GM19452 (cell line): ENCODE measurements at regions not wholly inside any gene's neighbourhood (a gene's known extent, or its start where the extent isn't known, plus 50 kb on each side); places are given as distances from the start of the nearest gene placed in this dataset.
"Not testable (repeated sequence)": the region's sequence is repeated elsewhere in the genome, so short reads cannot be mapped to it uniquely, and the experiment has no call there.

Experiments used
- ATAC-seq: cut with Tn5 transposase; IDR thresholded peaks from one replicate; pipeline ENCODE4 v1.9.1; 2021; ENCODE audit not compliant: unreplicated experiment

DNA sequence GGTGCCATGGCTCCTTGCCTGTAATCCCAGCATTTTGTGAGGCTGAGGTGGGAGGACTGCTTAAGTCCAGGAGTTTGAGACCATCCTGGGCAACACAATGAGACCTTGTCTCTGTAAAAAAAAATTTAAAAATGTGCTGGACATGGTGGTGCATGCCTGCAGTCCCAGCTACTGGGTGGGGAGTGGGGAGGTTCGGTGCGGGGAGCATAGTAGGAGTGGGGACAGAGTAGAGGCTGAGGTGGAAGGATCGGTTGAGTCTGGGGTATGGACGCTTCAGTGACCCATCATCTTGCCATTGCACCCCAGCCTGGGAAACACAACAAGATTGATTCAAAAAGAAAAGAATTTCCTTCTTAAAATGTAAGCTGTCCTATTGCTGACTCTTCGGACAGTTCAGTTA lies 1490.0 kb upstream of the GBE1 start:
- no peak for ATAC-seq

GRCh38 chr3:83250613-83251012 lies 1489.2 kb upstream of the GBE1 start:
- no peak for ATAC-seq

DNA sequence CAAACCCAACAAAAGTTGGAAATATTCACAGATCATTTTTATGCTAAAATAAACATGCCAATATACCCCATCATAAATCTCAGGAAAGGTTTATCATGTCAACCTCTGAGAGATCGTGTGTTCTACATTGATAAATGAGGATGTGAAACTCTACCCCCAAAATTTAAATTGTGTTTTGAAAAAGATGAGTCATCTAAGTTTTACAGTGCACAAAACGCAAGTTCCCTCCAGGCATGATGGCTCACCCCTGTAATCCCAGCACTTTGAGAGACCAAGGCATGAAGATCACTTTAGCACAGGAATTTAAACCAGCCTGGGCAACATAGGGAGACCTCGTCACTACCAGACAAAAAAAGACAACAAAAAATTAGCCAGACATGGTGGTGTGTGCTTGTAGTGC lies 1487.0 kb upstream of the GBE1 start:
- ATAC-seq, result no peak

GRCh38 chr3:83235180-83235814 lies 1473.9 kb upstream of the GBE1 start:
- no peak for ATAC-seq

GRCh38 chr3:83233715-83234114 lies 1472.3 kb upstream of the GBE1 start:
- no peak for ATAC-seq

DNA sequence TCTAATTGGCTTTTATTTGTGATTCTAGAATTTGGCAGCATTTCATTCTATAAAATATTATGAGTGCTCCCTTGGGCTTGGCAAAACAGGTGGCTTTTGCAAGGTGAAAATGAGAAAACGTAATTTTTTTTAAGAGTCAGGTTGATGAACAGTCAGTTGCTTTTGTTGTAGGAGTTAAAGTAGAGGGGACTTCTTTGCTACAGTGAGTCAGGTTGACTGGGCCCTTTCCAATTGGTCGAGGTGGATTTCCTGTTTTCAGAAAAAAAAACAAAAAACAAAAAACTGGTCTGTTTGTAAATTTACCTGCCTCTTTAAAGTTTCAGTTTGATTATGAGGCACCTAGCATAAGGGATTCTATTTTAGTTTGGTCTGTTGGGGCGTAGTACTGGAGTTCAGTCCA lies 1469.4 kb upstream of the GBE1 start:
- no peak for ATAC-seq

- no peak for ATAC-seq
Measured at GRCh38 chr3:83230376-83230775, 1468.9 kb upstream of the GBE1 start.

- no peak for ATAC-seq
Measured at GRCh38 chr3:83226751-83227150, 1465.3 kb upstream of the GBE1 start.

GRCh38 chr3:83224101-83224868 lies 1462.8 kb upstream of the GBE1 start:
- ATAC-seq, result no peak

DNA sequence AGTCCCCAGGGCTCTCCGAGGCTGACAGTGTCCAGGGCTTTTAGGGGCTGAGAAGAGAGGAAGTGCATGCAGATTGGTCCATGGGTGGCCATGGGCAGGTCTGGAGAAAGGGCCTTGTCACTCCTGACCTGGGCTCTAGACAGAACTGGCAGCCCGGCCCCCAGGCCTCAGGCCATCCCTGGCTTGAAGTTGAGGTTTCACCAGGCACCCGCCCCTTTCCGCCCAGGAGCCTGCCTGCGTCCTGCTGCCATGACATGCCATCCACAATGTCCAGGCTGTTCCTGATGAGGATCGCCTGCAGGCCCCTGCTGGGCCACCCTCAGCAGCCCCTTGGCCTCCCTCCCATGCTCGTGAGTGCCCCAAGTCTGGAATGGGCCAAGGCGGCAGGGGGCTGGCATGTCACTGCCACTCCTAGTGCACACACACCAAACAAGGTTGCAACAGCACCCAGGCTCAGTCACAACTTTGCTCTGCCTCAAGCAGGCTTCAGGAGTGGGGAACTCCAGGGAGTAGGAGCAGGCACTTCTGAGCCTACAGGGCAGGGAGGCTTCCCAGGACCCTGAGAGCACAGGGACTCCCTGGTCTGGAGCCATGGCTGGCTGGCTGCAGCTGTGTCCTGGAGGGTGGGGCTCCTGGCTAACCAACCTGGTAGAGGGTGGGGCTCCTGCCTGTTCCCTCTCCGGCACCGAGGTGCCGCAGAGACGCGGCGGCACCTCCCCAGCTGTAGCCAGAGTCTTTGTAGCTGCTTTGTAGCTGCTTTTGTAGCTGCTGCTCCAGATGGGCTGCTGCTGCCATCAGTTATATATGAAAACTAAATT lies 1457.1 kb upstream of the GBE1 start:
- ATAC-seq, result no peak

GRCh38 chr3:83217595-83218118 lies 1456.2 kb upstream of the GBE1 start:
- not testable (repeated sequence) for ATAC-seq

GRCh38 chr3:83216919-83217594 lies 1455.6 kb upstream of the GBE1 start:
- ATAC-seq, result no peak

- ATAC-seq, result no peak
Measured at GRCh38 chr3:83195243-83195642, 1433.8 kb upstream of the GBE1 start.

- ATAC-seq, result no peak
Measured at GRCh38 chr3:83193526-83193925, 1432.1 kb upstream of the GBE1 start.

DNA sequence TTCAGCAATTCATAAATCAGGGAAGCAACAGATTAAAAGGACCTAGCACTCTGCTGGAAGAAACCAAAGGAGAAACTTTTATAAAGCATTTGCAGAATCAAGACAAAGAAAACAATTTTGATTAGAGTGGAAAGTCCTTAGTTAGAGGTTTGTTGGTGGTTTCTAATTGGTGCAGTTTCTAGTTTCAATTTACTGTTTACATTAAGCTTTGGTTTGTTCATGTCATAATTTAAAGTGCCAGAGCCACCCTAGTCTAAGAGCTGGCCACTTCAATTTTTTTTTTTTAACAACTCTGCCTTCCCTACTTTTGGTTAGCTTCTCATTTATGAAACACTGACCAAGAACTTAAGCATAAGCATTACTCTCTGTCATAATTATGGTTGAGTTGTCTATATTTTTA lies 1428.2 kb upstream of the GBE1 start:
- no peak for ATAC-seq

DNA sequence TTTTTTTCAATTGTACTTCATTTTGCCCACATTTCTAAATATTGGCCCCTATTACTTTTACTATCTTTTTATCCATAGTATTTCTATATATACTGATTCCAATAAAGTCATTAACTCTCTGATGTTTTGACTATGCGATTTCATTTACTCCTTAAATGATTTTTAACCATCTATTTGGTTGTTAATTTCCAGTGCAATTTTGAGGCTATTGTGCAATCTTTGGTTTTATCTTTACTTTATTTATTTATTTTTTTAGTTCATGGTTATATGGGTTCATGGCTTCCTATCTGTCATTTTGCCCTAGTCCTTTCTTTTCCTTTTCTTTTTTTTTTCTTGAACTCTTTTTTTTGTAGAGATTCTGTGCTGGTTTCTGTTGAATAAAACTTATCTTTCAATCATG lies 1408.0 kb upstream of the GBE1 start:
- no peak for ATAC-seq

- ATAC-seq, result no peak
Measured at GRCh38 chr3:83150896-83151295, 1389.5 kb upstream of the GBE1 start.

DNA sequence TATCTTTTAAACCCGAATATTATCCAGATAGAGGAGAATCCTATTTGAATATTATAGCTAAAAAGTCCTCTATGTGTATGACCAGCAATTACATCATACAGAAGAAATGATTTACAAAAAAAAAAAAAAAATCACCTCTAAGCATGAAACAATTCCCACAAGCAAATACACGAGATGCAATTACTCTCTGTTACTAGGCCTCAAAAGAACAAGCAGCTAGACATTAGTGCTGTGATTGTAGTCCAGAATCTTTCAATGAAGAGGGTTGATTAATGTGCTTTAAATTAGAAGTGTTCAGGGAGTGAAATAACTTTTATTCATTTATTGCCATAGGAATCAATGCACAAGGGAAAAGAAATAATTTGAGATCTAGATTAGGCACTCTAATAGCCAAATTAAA lies 1379.5 kb upstream of the GBE1 start:
- no peak for ATAC-seq

DNA sequence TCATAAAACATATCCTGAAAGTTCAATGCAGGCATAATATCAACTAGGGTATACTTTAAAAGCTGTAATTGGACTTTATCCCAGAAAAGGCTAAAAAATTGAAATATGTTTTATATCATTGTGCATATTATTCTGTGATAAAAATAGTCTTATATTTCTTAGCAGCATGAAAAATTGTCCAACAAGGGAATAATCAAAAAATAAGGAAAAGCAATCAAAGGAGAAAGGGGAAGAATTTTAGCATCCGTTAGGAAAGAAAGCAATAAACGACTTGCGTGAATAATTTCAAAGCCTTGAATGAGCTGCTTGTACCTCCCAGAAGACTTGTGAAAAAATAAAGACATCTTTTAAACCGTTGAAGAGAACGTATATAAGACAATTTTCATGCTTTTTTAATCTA lies 1369.8 kb upstream of the GBE1 start:
- ATAC-seq, result no peak

DNA sequence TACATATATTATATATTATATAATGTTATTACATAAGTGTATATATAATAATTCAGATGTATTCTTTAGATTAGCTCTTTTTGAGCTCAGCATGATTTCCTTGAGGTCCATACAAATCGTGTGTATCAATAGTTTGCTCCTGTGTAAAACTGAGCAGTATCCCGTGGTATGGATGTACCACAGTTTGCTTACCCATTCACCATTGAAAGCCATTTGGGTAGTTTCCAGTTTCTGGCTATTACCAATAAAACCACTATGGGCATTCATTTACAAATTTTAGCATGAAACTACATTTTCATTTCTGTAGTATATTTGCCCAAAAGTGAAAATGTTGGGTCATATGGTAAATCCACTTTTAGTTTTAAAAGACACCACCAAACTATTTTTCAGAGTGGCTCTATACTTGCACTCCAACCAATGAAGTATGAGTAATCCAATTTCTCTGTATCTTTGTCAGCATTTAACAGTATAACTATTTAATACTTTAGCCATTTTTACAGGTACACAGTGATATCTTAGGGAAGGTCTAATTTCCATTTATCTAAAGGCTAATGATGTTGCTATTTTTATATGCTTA lies 1361.4 kb upstream of the GBE1 start:
- no peak for ATAC-seq

- ATAC-seq, result no peak
Measured at GRCh38 chr3:83093222-83093572, 1331.8 kb upstream of the GBE1 start.
